ENCODE measurements at regions not wholly inside any gene's neighbourhood (a gene's known extent, or its start where the extent isn't known, plus 50 kb on each side); places are given as distances from the start of the nearest gene placed in this dataset.

DNA sequence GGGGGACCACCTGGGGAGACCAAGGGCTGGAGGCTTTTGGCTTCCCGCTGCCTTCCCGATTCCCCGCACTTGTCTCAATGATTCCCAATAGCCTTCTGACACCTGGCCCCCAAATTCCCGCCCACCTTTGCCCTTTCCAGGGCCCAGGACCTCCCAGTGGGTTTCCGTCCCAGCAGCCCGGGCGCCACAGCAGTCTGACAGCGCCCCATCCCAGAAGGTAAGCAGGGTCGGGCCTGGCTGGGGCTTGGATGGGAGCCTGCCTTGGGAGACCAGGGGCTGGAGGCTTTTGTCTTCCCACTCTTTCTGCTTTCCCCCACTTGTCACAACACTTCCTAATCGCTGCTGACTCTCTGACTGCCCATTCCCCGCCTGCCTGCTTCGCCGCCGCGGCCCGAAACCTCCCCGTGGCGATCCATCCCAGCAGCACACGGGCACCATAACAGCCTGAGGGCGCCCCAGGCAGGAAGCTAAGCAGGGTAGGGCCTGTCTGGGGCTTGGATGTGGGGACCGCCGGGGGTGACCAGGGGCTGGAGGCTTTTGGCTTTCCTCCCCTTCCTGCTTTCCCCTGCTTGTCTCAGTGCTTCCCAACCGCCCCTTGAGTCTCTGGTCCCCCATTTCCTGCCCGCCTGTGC, 2289.3 kb downstream of the TP53TG3F start:
- TF ChIP-seq, protein P1, sequence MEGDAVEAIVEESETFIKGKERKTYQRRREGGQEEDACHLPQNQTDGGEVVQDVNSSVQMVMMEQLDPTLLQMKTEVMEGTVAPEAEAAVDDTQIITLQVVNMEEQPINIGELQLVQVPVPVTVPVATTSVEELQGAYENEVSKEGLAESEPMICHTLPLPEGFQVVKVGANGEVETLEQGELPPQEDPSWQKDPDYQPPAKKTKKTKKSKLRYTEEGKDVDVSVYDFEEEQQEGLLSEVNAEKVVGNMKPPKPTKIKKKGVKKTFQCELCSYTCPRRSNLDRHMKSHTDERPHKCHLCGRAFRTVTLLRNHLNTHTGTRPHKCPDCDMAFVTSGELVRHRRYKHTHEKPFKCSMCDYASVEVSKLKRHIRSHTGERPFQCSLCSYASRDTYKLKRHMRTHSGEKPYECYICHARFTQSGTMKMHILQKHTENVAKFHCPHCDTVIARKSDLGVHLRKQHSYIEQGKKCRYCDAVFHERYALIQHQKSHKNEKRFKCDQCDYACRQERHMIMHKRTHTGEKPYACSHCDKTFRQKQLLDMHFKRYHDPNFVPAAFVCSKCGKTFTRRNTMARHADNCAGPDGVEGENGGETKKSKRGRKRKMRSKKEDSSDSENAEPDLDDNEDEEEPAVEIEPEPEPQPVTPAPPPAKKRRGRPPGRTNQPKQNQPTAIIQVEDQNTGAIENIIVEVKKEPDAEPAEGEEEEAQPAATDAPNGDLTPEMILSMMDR (IDR thresholded peaks at IDR 0.05; ENCODE audit: low read depth, low read length) = no peak
- DNase-seq (ENCODE audit: low read depth, low spot score) = no peak
- ChIA-PET CTCF (no interaction called here), POLR2A (no interaction called here)
- Histone ChIP-seq H3K27ac (ENCODE audit: low read depth, low read length) (no peak overlapping the region), H3K27me3 (ENCODE audit: control insufficient read depth, insufficient read depth, low read length) (no peaks in the 10 kb centered on the region), H3K4me3 (ENCODE audit: low read depth, low read length) (no peak overlapping the region), H3K9me3 (ENCODE audit: control insufficient read depth, insufficient read depth, low read length) (peaks cover 86% of the 10 kb centered on the region)

- CTCF ChIA-PET = no interaction called here
- POLR2A ChIA-PET = no interaction called here
- H3K4me3 ChIP-seq (ENCODE audit: low read depth, low read length) = no peak overlapping the region
- H3K9me3 ChIP-seq (ENCODE audit: control insufficient read depth, insufficient read depth, low read length) = peaks cover 89% of the 10 kb centered on the region
- TF ChIP-seq, protein P1 (IDR thresholded peaks at IDR 0.05; ENCODE audit: low read depth, low read length) = no peak
- no peak overlapping the region for H3K27ac ChIP-seq (ENCODE audit: low read depth, low read length)
- no peaks in the 10 kb centered on the region for H3K27me3 ChIP-seq (ENCODE audit: control insufficient read depth, insufficient read depth, low read length)
- DNase-seq (ENCODE audit: low read depth, low spot score) = no peak
Observed at GRCh38 chr16:35749253-35750141, 2290.1 kb downstream of the TP53TG3F start.

GRCh38 chr16:35750157-35750689, 2290.8 kb downstream of the TP53TG3F start:
- POLR2A ChIA-PET = no interaction called here
- CTCF ChIA-PET = no interaction called here
- no peak overlapping the region for H3K27ac ChIP-seq (ENCODE audit: low read depth, low read length)
- no peak for DNase-seq (ENCODE audit: low read depth, low spot score)
- no peaks in the 10 kb centered on the region for H3K27me3 ChIP-seq (ENCODE audit: control insufficient read depth, insufficient read depth, low read length)
- H3K4me3 ChIP-seq (ENCODE audit: low read depth, low read length) = no peak overlapping the region
- H3K9me3 ChIP-seq (ENCODE audit: control insufficient read depth, insufficient read depth, low read length) = peaks cover 96% of the 10 kb centered on the region
- TF ChIP-seq, protein P1 (IDR thresholded peaks at IDR 0.05; ENCODE audit: low read depth, low read length) = no peak

- DNase-seq (ENCODE audit: low read depth, low spot score) = no peak
- TF ChIP-seq, protein P1 (IDR thresholded peaks at IDR 0.05; ENCODE audit: low read depth, low read length) = no peak
- H3K27ac ChIP-seq (ENCODE audit: low read depth, low read length) = no peak overlapping the region
- CTCF ChIA-PET = no interaction called here
- no peak overlapping the region for H3K4me3 ChIP-seq (ENCODE audit: low read depth, low read length)
- no peaks in the 10 kb centered on the region for H3K27me3 ChIP-seq (ENCODE audit: control insufficient read depth, insufficient read depth, low read length)
- POLR2A ChIA-PET = no interaction called here
- H3K9me3 ChIP-seq (ENCODE audit: control insufficient read depth, insufficient read depth, low read length) = peaks cover 94% of the 10 kb centered on the region
Observed at GRCh38 chr16:35750701-35751104, 2291.3 kb downstream of the TP53TG3F start.
